Breast epithelium (tissue), 3 donors: ENCODE measurements at regions not wholly inside any gene's neighbourhood (a gene's known extent, or its start where the extent isn't known, plus 50 kb on each side); places are given as distances from the start of the nearest gene placed in this dataset.

ENCODE experiments used
- CTCF ChIP-seq, 3 donors: fragments of 450-650 bp; IDR thresholded peaks; one replicate each; pipeline ENCODE4 v1.5.1; 2016 to 2017; ENCODE audit warnings: antibody characterized with exemption in 3 of 3, mild to moderate bottlenecking in 3 of 3, moderate library complexity in 3 of 3
- POLR2A ChIP-seq: fragments of 450-650 bp; IDR thresholded peaks from one replicate; pipeline ENCODE4 v1.6.1; 2016; ENCODE audit warnings: antibody characterized with exemption, mild to moderate bottlenecking, moderate library complexity
- POLR2AphosphoS5 ChIP-seq, 3 donors: sonication (generic); formaldehyde crosslinking; IDR thresholded peaks; one replicate each; pipeline ENCODE4 v1.6.1; 2017; ENCODE audit warnings: antibody characterized with exemption in 3 of 3

- no peak for TF ChIP-seq CTCF (IDR thresholded peaks at IDR 0.05)
- no peak for TF ChIP-seq POLR2AphosphoS5 (IDR thresholded peaks at IDR 0.05)
- TF ChIP-seq POLR2A = no peak
Measured at GRCh38 chr12:47530050-47530449, 175.8 kb downstream of the RPAP3 start.
